NCI-H2196 treated with DMSO at 0.1 percent for 48 hours (cell line): ENCODE measurements at regions not wholly inside any gene's neighbourhood (a gene's known extent, or its start where the extent isn't known, plus 50 kb on each side); places are given as distances from the start of the nearest gene placed in this dataset.

Experiments used
- DNase-seq: peaks from one replicate; lab custom pipeline; 2025; ENCODE audit not compliant: unreplicated experiment; lab: John Stamatoyannopoulos, UW

DNA sequence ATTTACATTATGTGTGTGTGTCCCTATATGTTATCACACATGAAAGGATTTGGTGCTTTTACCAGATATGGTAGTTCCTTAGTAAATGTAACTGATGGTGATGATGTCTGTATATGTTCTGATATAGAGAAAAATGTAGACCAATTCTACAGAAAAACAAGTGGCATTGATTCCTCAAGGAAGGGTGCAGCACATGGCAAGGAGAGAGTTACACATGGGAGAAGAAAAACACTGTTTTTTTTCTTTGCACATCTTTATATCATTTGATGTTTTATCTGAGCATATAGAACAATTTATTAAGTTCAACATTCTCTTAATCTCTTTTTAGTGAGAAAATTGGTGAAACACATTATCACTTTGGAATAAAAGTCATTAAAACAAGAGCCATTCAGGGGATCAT, 535.0 kb upstream of the KLF4 start:
- no peak for DNase-seq

DNA sequence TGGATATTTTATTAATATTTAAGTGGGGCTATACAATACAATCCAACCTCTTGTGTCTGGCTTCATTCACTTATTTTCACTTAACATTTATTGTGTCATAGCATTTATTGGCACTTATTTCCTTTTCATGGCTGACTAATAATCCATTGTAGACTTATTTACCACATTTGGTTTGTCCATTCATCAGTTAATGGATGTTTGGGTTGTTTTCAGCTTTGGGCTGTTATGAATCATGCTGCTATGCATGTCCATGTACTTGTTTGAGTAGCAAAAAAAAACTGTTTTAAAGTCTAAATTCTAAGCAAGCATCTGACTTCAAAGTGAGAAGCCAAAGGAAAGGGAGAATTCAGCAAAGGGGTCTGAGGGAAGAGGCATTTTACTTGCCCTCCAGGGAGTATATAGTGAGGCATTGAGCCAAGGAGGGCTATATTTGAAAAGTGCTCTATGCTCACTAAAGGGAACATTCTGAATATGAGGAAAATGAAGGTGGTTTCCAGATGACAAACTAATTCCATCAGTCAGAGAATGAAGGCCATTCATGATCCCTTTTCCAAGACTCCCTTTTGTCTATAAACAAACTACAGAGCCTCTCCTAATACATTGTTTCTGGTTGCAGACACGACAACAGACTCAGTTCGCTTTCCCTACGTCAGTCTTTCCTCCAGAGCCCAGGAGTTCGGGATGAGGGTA, 532.8 kb upstream of the KLF4 start:
- no peak for DNase-seq

DNA sequence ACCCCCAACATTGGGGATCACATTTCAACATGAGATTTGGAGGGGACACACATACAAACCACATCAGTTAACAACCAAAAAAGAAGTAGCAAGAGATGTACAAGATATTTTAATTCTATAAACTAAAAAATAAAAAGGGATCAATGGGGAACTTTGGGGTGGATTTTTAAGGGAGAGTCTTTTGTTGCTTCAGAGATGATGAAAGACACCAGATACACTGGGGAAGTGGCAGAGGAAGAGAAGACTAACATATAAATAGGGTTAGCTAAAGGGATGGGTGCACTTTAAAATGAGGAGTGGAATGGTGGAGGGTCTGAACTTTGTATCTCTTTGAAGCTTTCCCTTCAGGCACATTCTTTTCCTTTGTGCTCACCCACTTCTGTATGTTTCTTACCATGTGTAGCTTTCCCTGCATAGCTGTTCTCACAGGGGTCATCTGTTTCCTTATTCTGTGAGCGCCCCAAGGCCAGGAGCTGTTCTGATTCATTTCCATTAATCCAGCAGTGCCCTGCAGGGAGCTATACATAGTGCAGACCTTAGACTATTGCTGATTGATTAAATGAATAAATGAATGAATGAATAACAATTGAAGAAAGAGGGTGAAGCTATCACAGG, 531.6 kb upstream of the KLF4 start:
- DNase-seq: no peak

GRCh38 chr9:108019821-108020220, 530.3 kb upstream of the KLF4 start:
- no peak for DNase-seq

DNA sequence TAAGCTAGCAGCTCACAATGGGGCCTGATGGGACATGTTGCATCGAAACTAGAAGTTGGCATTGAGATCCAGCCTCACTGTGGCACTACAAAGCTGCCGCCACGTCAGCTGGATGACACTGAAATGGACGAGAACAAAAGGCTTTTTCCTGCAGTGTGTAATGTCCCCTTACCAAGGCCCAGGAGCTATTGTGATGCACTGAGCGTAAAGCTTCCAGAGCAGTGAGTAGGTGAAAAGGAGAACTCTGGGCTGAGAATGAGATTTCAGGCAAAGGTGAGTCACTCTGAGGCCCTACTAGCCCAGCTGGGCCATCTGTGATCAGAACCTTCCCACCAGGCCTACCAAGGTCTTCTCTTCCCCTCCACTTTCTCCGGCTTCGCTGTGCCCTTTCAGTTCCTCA, 528.1 kb upstream of the KLF4 start:
- no peak for DNase-seq

GRCh38 chr9:108016446-108016845, 526.9 kb upstream of the KLF4 start:
- DNase-seq: no peak

GRCh38 chr9:108015690-108016089, 526.1 kb upstream of the KLF4 start:
- no peak for DNase-seq

GRCh38 chr9:108014353-108014752, 524.8 kb upstream of the KLF4 start:
- DNase-seq: no peak

DNA sequence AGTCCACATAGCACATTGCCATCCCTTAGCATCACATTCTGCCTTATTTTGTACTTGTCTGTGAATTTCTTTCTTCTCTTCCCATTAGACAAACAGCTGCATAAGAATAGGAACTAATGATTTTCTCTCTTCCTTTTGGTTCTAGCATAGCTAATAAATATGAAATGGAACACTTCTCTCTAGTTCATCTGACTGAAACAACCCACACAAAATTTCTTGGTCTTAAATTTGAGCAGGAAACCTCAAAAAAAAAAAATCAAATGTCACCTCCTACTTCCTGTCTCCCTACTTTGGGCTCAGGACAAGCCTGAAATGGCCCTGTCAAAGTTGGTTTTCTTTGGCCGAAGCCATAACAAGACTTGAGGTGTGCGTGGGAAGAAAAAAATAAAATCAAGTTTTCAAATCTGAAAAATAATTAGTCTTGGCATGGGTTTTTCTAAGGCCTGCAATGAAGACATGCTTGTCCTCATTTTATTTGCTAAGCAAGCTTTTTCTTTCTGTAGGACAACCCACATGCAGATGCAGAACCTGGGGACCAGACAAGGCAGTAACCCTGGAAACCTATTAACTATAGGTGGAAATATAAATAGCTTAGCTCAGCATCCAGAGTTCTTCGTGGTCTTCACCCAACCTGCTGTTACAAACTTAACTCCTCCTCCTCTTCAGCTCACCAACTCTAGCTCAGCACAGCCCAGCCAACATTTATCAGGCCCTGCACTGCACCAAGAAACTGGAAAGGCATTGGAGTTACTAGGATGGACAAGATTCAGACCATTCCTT, 523.5 kb upstream of the KLF4 start:
- DNase-seq: no peak

- no peak for DNase-seq
Measured at GRCh38 chr9:108012405-108012804, 522.8 kb upstream of the KLF4 start.

GRCh38 chr9:108003526-108003925, 514.0 kb upstream of the KLF4 start:
- no peak for DNase-seq

DNA sequence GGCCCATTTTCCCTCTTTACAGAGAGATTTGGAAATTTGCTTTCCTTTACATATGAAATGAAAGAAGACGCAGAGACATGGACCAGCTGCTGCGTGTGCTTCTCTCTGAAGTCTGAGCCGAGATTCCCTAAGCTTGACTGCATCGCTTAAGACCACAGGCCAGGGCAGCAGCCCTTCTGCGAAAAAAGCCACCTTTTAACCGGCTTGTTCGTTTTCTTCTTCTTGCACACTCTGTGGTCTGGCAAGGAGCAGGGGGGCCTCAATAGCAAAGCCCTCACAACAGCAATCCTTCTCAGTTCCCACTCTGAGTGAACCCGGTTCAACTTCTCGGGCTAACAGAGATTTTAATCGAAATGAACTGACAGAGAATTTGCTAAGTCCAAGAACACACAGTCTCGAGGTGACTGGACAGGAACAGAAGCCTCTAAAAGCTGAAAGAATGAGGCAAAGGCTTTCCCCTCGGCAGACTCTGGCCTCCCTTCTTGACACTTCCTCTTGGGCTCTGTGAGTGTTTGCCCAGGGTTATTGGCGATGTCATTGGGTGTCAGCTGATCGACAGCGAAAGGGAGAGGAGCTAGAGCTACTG, 512.9 kb upstream of the KLF4 start:
- no peak for DNase-seq

DNA sequence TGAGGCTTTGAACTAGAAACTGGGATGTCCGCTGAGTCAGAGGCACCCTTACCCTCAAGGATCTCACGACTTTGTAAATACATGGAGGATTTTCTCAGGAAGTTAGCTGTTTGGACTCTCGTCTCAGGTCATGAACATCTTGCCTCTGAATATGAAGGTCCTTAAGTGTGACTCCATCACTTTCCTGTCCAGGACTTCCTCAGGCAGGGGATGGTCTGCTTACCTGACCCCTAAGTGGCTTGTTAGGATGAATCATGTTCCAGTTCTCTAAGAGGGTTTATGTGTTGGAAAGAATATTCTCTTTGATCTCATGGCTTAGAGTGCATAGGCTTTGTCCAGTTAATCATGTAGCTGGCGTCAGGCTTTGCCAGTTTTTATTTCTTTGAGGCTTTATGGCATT, 511.7 kb upstream of the KLF4 start:
- no peak for DNase-seq

DNA sequence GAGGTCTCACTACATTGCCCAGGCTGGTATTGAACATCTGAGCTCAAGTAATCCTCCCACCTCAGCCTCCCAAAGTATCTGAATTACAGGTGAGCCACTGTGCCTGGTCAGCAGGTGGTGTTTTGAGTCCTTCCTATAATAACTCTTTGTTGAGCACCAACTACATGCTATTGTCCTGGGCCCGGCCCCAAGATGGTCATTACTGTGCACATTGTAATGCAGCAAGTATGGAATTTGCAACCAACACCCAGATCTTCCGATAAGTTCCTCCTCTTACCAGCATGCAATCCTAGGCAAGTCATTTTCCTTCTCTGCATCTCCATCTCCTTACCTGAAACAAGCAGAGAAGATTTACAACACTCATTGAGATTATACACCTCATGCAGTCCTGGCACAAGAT, 510.3 kb upstream of the KLF4 start:
- DNase-seq: no peak

GRCh38 chr9:107999011-107999410, 509.4 kb upstream of the KLF4 start:
- DNase-seq: no peak

GRCh38 chr9:107994648-107995047, 505.1 kb upstream of the KLF4 start:
- DNase-seq: no peak

- no peak for DNase-seq
Measured at GRCh38 chr9:107992271-107992670, 502.7 kb upstream of the KLF4 start.

DNA sequence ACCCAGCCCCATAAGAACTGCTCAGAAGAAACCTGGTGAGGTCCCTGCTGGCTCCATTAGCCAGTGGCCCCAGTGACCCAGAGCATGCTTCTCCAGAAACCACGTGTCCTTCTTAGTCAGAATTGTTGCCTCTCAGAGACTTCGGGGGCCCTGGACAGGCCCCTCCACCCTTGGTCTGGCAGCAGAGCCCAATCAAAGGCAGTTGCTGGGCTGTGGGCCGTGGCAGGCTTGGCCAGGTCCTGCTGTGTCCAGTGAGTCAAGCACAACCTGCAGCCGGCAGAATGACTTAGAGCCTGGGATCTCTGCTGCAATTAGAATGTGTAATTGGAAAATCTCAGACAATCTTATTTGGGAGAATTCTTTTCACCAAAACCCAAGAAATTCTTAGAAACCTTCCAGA, 502.0 kb upstream of the KLF4 start:
- DNase-seq: no peak

DNA sequence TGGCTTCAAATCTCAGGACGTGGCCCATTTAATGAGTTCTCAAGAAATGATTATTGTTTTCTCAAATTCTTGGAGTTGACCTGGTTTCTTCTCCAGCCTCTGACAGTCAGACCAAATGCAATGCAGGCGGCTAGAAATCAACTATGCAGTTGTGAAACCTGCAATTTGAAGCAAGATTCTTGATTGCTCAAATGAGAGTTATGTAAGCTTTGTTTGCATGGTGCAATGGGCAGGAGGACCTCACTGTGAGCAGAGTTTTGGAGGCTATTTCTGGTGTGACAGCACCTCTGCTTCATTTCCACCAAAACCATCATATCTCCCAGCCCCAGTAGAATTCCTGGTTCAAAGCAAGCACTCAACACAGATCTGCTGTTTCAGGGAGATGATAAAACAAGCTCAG, 500.0 kb upstream of the KLF4 start:
- no peak for DNase-seq

- DNase-seq: no peak
Measured at GRCh38 chr9:107989099-107989498, 499.5 kb upstream of the KLF4 start.

DNA sequence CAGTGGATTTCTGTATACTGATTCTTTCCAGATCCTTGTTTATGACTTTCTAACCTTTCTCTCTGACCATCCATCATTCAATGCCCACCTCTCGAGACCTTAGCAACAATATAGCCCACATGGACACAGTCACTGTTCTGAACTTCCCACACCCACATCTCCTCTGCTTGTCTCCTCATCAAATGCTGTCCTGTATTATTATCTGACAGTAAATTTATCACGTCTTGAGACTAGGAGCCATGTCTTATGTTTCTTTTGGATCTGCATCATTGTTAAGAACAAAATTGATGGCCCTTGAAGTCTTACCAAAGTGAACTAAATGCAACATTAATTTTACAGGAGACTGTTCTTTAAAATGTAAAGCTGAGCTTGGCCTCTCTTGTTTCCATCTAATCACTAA, 495.4 kb upstream of the KLF4 start:
- DNase-seq: no peak

- no peak for DNase-seq
Measured at GRCh38 chr9:107983762-107984161, 494.2 kb upstream of the KLF4 start.
